ENCODE measurements at regions not wholly inside any gene's neighbourhood (a gene's known extent, or its start where the extent isn't known, plus 50 kb on each side); places are given as distances from the start of the nearest gene placed in this dataset.
A peak's percentile ranks its signal among the peaks of the same experiment; 100 is the strongest.
"Not testable (repeated sequence)": the region's sequence is repeated elsewhere in the genome, so short reads cannot be mapped to it uniquely, and the experiment has no call there.

GRCh38 chr17:20387549-20387948 is 79.8 kb downstream of the LGALS9B start:
- not testable (repeated sequence) for H3K27me3 Mint-ChIP-seq, H3K4me1 Mint-ChIP-seq, H3K36me3 Mint-ChIP-seq, H3K9me3 Mint-ChIP-seq, H3K27ac Mint-ChIP-seq, H3K4me3 Mint-ChIP-seq

- not testable (repeated sequence) for H3K27me3 Mint-ChIP-seq, H3K9me3 Mint-ChIP-seq, H3K4me1 Mint-ChIP-seq, H3K36me3 Mint-ChIP-seq
- peak overlapping the region in 1 of 3 donors; percentile 47 for H3K27ac Mint-ChIP-seq
- H3K4me3 Mint-ChIP-seq: peak overlapping the region in 3 of 4 donors; percentile 73 to 88 (median 84)
These were observed 85.7 kb downstream of the LGALS9B start for GRCh38 chr17:20381358-20382300.

GRCh38 chr17:20380625-20381024 is 86.7 kb downstream of the LGALS9B start:
- not testable (repeated sequence) for H3K9me3 Mint-ChIP-seq, H3K36me3 Mint-ChIP-seq, H3K27me3 Mint-ChIP-seq, H3K4me1 Mint-ChIP-seq, H3K27ac Mint-ChIP-seq, H3K4me3 Mint-ChIP-seq

GRCh38 chr17:20379251-20379650 is 88.1 kb downstream of the LGALS9B start:
- H3K4me1 Mint-ChIP-seq, H3K27me3 Mint-ChIP-seq, H3K4me3 Mint-ChIP-seq, H3K27ac Mint-ChIP-seq, H3K36me3 Mint-ChIP-seq, H3K9me3 Mint-ChIP-seq: not testable (repeated sequence)

- H3K4me1 Mint-ChIP-seq, H3K27ac Mint-ChIP-seq, H3K4me3 Mint-ChIP-seq, H3K36me3 Mint-ChIP-seq, H3K27me3 Mint-ChIP-seq, H3K9me3 Mint-ChIP-seq: not testable (repeated sequence)
These were observed 90.7 kb downstream of the LGALS9B start for GRCh38 chr17:20376642-20377041.

- not testable (repeated sequence) for H3K4me1 Mint-ChIP-seq, H3K27me3 Mint-ChIP-seq, H3K36me3 Mint-ChIP-seq, H3K4me3 Mint-ChIP-seq, H3K9me3 Mint-ChIP-seq
- peak overlapping the region in 1 of 3 donors; percentile 35 for H3K27ac Mint-ChIP-seq
These were observed 91.6 kb downstream of the LGALS9B start for GRCh38 chr17:20375745-20376144.
